CD4-positive, alpha-beta T cell treated with Interleukin-6 for 4 hours (primary cell): ENCODE measurements at regions not wholly inside any gene's neighbourhood (a gene's known extent, or its start where the extent isn't known, plus 50 kb on each side); places are given as distances from the start of the nearest gene placed in this dataset.
"Not testable (repeated sequence)": the region's sequence is repeated elsewhere in the genome, so short reads cannot be mapped to it uniquely, and the experiment has no call there.

Experiments used
- DNase-seq: peaks from one replicate; pipeline ENCODE4 v3.0.0-alpha.2; 2020; ENCODE audit warnings: mixed read lengths

DNA sequence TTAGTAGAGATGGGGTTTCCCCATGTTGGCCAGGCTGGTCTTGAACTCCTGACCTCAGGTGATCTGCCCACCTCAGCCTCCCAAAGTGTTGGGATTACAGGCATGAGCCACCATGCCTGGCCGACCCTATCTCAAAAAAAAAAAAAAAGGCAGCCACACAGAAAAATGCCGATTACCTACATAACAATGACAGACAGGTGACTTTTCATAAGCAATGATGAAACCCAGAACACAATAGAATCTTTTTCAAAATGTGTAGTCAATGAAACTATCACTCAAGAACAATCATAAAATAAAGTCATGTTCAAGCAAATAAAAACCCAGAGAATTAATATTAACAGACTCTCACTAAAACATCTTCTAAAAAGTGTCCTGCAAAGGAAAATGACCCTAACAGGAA is 135.6 kb upstream of the MVB12B start:
- DNase-seq, result not testable (repeated sequence)

DNA sequence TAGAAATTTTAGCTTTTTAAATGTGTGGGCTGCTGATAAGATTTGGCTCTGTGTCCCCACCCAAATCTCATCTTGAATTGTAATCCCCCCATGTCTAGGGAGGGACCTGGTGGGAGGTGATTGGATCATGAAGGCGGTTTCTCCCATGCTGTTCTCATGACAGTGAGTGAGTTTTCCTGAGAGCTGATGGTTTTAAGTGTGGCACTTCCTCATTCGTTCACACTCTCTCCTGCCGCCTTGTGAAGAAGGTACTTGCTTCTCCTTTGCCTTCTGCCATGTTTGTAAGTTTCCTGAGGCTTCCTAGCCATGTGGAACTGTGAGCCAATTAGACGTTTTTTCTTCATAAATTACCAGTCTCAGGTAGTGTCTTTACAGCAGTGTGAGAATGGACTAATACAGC is 127.8 kb upstream of the MVB12B start:
- no peak for DNase-seq

DNA sequence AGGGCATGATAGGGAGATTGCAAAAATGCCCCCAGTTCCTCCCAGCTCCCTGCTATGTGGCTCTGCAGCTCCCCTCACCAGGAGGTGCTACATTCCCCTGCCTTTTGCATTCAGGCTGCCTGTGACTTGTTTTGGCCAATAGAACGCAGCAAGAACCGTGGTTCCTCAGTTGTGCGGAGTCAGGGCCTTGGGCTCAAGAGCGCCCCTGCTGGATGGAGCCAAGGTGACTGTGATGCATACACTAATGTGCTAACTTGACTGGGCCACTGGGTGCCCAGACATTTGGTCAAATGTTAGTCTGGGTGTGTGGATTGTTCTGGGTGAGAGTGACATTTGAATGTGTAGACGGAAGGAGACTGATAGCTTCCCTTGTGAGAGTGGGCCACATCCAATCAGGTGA is 123.3 kb upstream of the MVB12B start:
- no peak for DNase-seq

DNA sequence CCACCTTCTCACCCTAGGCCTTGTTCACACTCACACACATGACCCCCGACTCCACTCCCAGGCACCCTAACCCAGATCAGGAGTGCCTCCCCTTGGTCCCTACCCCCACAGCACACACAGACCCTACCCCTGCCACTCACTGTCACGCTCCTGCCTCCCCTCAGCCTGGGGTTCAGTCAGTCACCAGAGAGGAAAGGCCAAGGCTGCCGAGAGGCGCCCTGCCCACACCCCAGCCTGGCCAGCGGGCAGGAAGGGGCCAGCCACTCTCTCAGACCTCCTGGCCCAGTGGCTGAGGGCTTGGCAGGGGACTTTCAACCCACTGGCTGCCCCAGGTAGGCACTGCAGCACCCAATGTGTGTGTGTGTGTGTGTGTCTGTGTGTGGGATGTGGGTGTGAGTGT is 122.4 kb upstream of the MVB12B start:
- no peak for DNase-seq

DNA sequence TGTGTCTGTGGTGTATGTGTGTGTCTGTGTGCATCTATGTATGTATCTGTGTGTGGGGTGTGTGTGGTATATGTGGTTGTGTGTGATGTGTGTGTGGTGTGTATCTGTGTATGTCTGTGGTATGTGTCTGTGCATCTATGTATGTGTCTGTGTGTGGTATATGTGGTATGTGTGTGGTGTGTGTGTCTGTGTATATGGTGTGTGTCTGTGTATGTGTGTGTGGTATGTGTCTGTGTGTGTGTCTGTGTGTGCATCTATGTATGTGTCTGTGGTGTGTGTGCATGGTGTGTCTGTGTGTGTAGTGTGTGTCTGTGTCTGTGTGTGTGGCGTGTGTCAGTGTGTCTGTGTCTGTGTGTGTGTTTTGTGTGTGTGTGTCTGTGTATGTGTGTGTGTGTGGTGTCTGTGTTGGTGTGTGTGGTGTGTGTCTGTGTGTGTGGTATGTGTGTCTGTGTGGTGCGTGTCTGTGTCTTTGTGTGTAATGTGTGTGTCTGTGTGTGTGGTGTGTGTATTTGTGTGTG is 121.9 kb upstream of the MVB12B start:
- DNase-seq, result no peak

DNA sequence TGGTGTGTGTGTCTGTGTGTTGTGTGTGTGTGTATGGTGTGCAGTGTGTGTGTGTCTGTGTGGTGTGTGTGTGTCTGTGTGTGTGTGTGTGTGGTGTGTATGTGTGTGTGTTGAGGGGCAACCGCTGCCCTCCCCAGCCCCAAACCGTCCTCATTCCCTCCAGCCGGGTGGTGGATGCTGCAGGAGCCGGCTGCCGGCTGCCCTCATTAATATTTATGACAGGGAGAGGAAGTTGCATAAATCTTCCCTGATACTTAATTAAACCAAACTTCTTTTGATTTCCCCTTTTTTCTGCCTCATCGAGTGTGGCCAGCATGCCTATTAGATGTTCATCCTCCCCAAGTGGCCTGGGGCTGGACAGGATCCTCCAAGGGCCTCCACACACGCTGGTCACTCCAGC is 121.4 kb upstream of the MVB12B start:
- no peak for DNase-seq

DNA sequence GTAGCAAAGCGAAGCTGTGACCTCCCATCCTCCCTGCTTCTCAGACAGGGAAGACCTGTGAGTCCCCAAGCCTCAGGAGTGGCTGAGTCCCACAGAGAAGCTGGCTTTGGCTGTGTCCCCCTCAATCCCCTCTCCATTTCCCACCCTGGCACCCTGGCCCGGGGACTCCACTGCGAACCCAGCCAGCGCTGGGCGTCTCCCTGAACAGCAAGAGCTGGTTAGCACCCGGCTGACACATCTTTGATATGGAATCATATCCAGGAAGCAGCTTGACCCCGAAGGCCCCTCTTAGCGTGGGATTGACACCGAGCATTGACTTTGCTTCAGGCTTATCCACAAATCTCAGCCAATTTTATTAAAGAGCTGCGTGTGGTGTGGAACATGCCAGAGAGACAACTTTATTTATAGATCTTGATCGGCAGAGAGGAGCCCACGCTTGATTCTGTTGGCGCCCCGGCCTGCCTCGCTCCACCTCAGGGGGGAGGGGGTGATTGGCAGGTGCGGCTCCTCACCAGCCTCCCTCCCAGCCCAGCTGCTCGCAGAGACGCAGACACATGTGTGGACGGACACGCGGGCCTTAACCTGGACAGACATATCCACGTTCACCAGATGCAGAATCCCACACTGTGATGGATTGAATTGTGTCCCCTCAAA is 120.7 kb upstream of the MVB12B start:
- DNase-seq, result no peak

DNA sequence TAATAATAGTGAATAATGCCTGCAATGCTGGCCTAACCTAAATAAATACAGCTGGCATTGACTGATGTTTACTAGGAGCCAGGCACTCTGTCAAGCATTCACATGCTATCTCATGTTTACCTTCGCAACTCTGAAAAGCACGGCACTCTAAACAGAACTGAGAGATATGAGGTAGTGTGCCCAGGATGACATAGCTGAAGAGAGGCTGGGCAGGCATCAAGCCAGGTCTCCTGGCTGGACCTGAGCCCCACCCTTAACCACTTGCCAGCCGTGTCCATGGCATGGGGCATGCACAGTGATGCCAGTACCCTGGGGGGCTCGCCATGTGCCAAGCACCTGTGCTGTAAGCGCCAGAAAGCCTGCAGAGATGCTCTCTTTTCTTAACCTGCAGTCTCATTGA is 119.4 kb upstream of the MVB12B start:
- DNase-seq, result no peak

DNA sequence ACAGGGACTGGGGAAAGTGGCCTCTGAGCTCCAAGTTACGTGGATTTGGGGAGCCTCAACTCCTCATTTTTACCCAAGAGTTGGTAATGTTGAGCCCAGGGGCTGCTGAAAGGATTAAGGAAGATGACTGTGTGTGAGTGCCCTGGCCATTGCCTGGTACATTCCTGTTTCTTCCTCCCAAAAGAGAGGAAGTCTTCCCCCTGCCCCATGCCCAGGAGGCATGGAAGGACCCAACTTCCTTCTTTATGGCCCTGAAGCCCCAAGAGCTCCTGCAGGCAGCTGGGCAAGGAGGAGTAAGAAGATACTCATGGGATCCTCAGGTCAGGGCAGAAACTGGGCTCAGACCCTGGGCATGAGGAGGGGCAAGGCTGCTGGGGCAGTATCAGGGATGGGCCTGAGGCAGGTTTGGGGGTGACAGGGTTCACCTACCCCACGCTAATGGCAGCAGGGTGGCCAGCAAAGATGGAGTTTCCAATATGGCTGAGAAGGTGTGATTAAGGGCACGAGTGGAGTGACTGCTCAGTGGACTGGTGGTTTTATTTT is 118.3 kb upstream of the MVB12B start:
- no peak for DNase-seq

DNA sequence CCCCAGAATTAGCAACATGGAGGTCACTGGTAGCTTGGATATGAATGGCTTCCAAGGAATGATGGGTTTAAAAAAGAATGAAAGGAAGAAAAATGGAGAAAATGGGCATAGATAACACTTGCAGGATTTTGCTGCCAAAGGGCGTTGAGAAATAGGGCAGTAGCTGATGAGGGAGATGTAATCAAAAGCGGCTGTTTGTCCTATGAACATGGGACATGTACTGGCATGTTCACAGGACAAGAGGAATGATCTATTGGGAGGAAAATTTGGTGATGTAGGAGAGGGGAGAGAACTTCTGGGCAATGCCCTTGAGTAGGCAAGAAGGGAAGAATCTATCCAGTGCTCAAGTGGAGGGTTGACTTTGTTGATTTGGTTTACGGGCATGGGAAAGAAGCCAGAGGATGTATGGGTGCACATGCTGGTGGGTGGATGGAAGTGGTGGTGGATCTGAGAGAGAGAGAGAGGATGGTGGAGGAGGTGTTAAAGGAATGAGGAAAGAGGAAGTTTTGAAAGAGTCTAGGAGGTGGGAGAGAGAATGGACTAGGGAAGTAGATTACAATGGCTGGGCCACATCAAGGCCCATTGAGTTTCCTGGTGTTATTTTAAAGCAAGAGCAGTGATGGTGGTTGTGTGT is 115.1 kb upstream of the MVB12B start:
- no peak for DNase-seq

DNA sequence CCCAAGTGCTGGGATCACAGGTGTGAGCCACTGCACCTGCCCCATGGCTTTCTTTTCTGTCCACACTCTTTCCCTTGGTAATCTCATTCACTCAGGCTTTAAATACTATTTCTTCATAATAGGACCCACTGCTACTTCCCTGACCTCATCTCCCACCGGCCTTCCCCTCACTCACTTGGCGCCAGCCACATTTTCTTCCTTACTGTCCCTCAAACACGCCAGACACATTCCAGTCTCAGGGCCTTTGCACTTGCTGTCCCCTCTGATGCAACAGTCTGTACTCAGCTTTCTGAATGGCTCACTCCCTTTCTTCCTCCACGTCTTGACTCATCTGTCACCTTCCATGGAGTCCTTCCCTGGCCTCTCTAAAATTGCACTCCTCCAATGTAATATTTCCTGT is 111.1 kb upstream of the MVB12B start:
- no peak for DNase-seq

DNA sequence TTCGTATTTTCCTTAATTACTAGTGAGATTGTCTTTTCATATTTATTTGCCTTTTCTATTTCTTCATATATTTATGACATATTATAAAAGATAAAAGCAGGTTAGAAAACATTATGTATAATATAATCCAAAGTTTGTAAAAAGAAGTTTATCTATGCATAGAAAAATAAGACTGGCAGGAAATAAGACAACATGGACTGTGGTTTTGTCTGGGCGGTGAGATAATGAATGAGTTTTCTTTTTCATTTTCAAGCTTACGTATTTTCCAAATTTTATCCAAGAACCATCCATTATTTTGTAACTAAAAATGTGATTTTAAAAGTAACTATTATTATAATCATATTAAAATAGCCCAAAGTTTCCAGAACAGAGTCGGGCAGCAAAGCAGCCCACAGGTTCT is 109.8 kb upstream of the MVB12B start:
- DNase-seq, result no peak

DNA sequence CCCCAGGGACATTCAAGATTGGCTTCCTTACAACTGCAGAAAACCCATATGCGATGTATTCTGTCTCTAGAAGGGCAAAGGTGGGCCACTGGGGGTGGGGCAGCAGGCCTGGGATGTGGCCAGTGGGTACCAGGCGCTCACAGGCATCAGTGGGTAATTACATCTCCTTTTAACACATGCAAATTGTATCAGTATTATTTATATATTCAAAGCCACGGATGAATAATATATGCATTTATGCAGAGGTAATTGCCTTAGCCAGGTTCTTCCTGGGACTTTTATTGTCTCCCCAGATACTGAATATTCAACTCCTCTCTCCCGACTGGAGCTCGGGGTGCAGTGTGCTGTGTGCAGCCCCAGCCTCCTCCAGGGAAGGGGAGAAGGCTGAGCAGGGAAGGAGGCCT is 109.4 kb upstream of the MVB12B start:
- DNase-seq, result no peak

DNA sequence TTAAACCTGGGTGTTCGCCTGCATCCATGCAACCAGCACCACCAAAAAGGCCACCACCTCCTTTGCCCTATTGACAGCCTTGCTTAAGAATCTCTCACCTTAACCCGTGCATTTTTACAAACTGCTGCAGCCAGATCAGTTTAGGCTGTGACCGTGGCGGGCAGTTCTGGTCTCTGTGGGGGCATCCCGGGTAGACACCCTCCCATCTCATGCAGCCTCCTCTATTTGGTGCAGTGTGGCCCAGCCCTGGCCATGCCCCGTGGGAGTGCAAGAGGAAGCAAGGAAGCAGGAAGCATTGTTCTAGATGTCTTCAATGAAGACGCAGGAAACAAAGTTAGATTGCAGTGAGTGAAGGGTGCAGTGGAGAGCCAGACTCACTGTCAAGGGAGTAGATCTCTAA is 108.8 kb upstream of the MVB12B start:
- DNase-seq, result no peak

DNA sequence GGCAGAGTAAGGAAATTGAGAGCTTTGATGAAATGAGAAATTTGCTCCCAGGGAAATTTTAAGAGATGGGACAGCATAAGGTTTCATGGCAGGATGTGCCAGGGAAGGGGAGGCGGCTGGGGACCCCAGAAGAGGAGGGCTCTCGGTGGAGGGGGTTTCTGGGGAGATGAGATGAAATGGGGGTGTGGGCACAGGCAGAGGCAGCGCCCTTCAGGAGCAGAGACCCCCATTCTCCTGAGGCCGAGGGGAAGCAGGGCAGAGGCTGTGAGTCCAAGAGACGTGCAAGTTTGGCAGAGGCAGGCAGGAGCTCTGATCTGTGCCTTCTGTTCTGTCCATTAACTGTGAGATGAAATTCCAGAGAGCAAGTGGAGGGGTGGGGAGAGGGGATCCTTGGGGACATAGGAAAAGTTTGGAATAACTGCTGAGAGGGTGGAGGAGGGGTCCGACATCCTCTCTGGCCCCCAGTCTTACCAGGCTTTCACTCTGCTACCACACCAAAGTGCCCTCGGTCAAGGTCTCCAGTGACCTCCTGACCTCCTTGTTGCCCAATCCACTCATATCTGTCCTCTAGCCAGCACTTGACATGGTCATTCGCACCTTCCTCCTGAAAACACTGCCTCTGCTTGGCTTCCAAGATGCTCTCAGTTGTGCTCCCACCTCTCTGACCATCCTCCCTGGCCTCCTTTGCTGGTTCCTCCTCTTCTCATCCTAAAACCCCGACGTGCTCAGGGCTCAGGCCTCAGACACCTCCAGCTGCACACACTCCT is 108.1 kb upstream of the MVB12B start:
- DNase-seq, result no peak

DNA sequence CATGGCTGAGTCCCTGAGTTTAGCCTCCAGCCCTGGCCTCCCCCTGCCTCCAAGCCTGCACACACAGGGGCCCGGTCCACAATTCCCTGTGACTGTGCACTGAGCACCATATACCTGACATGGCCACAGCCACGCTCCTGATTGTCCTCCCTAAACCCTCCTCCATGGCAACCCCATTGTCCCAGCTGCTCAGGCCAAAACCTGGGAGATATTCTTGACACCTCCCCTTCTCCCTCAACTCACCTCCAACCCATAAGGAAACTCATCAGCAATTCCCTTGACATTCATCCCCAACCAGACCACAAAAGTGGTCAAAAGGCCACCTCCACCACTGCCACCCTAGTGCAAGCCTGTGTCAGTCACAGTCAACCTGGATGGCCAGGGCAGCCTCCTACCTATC is 107.5 kb upstream of the MVB12B start:
- DNase-seq, result no peak

DNA sequence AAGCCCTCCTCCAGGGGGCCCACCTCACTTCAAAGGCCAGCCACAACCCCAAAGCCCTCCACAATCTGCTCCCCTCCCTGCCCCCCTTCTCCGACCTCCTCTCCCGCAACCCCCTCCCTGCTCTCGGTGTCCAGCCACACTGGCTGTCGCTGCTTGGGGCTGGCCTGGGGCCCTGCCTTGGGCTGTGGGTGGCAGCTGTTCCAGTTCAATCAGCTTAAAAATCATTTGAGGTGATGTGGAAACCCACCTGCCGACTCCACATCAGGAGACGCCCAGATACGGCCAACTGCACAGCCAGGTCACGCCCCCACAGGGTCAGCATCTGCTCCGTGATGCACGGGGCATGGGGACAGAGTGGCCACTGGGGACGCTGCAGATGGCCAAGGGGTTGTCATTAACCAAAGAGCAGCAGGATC is 107.0 kb upstream of the MVB12B start:
- no peak for DNase-seq

DNA sequence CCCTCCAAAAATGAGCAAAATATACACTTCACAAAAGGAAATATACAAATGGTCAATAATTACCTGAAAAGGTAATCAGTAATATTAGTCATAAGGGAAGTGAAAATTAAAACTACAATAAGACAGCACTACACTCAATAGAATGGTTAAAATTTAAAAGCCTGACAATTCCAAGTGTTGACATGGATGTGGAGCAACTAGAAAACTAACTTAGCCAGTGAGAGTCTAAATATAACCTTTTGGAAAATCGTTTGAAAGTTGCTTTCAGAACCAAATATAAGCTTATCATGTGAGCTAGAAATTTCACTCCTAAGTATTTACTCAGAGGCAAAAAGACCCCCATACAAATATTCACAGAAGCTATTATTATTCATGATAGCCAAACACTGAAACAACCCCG is 105.1 kb upstream of the MVB12B start:
- DNase-seq, result no peak

DNA sequence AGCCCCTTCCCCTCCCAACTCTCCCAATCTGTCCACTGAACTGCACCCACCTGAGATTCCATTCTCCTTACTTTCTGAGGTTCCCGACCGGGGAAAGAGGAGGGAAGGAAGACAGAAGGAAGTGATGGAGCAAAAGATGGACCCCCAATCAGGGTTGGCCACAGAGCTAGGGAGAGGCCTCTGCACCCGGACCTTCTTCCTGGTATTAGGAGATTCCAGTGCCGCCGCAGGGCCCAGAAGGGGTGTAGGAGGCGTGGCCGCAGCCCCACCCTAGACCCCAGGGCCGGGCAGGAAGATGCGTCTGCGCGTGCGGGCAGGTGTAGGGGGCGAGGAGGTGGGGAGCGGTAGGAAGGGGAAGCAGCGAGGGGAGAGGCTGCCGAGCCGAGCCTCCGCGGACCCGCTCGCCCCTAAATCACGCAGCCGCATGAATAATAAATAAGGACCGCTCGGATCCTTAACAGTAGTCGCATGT is 104.2 kb upstream of the MVB12B start:
- no peak for DNase-seq

DNA sequence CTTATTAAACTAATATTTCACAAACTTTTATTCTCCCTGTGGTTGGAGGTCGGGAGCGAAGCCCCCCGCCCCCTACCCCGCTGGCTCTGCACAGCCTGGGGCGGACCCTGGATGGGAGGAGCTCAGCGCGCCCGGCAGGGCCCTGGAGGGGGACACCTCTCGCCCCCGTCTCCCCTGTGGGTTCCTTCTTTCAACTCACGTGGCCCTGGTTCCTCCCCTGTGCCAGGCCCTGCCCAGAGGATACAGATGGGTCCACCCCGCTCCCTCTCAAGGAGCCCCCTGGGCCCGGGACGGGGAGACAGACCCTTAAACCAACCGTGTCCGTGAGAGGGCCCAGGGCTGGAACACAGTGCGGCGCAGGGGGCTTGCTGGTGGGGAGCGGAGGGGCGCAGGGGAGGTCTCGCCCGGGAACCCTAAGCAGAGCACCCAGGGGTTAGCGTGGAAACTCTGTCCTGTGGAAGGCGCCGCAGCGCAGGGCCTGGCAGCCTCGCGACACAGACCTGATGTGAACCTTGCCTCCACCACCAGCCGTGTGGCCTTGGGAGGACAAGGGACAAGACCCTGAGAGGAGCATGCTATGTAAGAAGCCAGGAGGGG is 103.7 kb upstream of the MVB12B start:
- no peak for DNase-seq

DNA sequence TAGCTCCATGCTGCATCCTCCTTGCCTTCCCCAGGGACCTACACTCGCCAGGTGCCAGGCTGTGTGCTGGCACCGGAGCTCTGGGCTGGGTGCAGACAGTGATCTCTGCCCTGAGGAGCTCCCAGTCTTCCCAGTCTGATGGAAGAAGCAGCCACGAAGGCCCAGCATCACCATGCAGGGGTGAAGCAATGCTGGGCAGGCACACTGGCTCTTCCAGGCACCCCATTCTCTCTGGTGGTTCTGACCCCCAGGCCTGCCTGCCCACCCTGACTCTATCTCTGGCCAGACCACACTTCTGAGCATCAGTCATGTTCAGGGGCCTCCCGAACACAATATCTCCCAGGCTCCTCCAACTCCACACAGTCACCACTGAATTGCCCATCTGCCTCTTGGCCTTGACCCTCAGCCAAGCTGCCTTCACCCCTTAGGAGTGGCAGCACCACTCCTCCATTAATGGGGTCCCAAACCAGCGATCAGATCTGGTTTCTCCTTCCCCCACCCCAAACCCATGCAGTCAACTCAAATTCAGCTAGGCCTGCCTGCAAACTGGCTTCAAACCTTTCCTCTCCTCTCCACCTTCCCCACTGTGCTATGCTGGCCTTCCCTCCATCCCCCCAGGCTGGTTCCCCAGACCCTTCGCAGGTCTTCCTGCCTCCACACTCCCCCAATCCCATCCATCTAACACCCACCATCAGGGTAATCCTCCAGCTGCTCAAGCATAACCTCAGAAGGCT is 102.7 kb upstream of the MVB12B start:
- no peak for DNase-seq
